ENCODE measurements at regions not wholly inside any gene's neighbourhood (a gene's known extent, or its start where the extent isn't known, plus 50 kb on each side); places are given as distances from the start of the nearest gene placed in this dataset.

GRCh38 chr17:79369532-79369931 is 241.3 kb downstream of the RBFOX3 start:
- no peak overlapping the region for H3K4me3 ChIP-seq (ENCODE audit: low read depth in 2 of 2, low read length in 2 of 2)
- intact Hi-C loops (cut with micrococcal nuclease; ENCODE audit: unreplicated experiment) = no loop called here
- peaks cover 17% of the 10 kb centered on the region for H3K27me3 ChIP-seq (ENCODE audit: control insufficient read depth, insufficient read depth, low read length)
- in situ Hi-C loops (cut with HindIII; ENCODE audit: low pct_unique_long_range_greater_than_20kb, low sequenced_read_pairs) = no loop called here
- no peaks in the 10 kb centered on the region for H3K9me3 ChIP-seq (ENCODE audit: control insufficient read depth, insufficient read depth, low read depth, low read length)
- CTCF ChIA-PET = no interaction called here
- no peak for DNase-seq (ENCODE audit: low read depth, low spot score)
- BruUV-seq (replicated peaks) = no TSS peak
- no peak for ATAC-seq
- no peaks in the 10 kb centered on the region for H3K4me1 ChIP-seq (ENCODE audit: control insufficient read depth, insufficient read depth, low read length)
- POLR2A ChIA-PET = no interaction called here
- no peak overlapping the region for H3K27ac ChIP-seq (ENCODE audit: low read length)
- H3K36me3 ChIP-seq (ENCODE audit: control insufficient read depth, insufficient read depth, low read length) = no peaks in the 10 kb centered on the region
- TF ChIP-seq SIN3A (IDR thresholded peaks at IDR 0.05; ENCODE audit: borderline replicate concordance, insufficient read depth, low read depth, low read length) (no peak), POLR2AphosphoS5 (IDR thresholded peaks at IDR 0.05; ENCODE audit: low read depth, low read length) (no peak), REST (IDR thresholded peaks at IDR 0.05; ENCODE audit: insufficient read depth in 1 of 2, low read depth in 2 of 2, low read length in 1 of 2) (no peak), CTCF (IDR thresholded peaks at IDR 0.05) (no peak), TCF7L2 (IDR thresholded peaks at IDR 0.05; ENCODE audit: low read depth, low read length) (no peak)

- ChIA-PET CTCF (no interaction called here), POLR2A (no interaction called here)
- no peak for TF ChIP-seq CTCF (IDR thresholded peaks at IDR 0.05)
- TF ChIP-seq POLR2AphosphoS5 (IDR thresholded peaks at IDR 0.05; ENCODE audit: low read depth, low read length) = no peak
- no peak for TF ChIP-seq TCF7L2 (IDR thresholded peaks at IDR 0.05; ENCODE audit: low read depth, low read length)
- no peak for TF ChIP-seq SIN3A (IDR thresholded peaks at IDR 0.05; ENCODE audit: borderline replicate concordance, insufficient read depth, low read depth, low read length)
- TF ChIP-seq REST (IDR thresholded peaks at IDR 0.05; ENCODE audit: insufficient read depth in 1 of 2, low read depth in 2 of 2, low read length in 1 of 2) = no peak
- DNase-seq (ENCODE audit: low read depth, low spot score) (no peak), ATAC-seq (no peak)
- H3K27ac ChIP-seq (ENCODE audit: low read length) = no peak overlapping the region
- no peaks in the 10 kb centered on the region for H3K4me1 ChIP-seq (ENCODE audit: control insufficient read depth, insufficient read depth, low read length)
- BruUV-seq (replicated peaks) = no TSS peak
- intact Hi-C loops (cut with micrococcal nuclease; ENCODE audit: unreplicated experiment) (no loop called here), in situ Hi-C loops (cut with HindIII; ENCODE audit: low pct_unique_long_range_greater_than_20kb, low sequenced_read_pairs) (no loop called here)
- H3K27me3 ChIP-seq (ENCODE audit: control insufficient read depth, insufficient read depth, low read length) = peaks cover 17% of the 10 kb centered on the region
- H3K9me3 ChIP-seq (ENCODE audit: control insufficient read depth, insufficient read depth, low read depth, low read length) = no peaks in the 10 kb centered on the region
- H3K36me3 ChIP-seq (ENCODE audit: control insufficient read depth, insufficient read depth, low read length) = no peaks in the 10 kb centered on the region
- H3K4me3 ChIP-seq (ENCODE audit: low read depth in 2 of 2, low read length in 2 of 2) = no peak overlapping the region
Observed at GRCh38 chr17:79369001-79369400, 241.8 kb downstream of the RBFOX3 start.
